WTC11 (cell line): ENCODE measurements at regions not wholly inside any gene's neighbourhood (a gene's known extent, or its start where the extent isn't known, plus 50 kb on each side); places are given as distances from the start of the nearest gene placed in this dataset.

Experiments used
- AFF4 ChIP-seq: sonication (generic); formaldehyde crosslinking; IDR thresholded peaks from 2 replicates; pipeline ENCODE4 v1.8.1; 2023; ENCODE audit warnings: mild to moderate bottlenecking, missing genetic modification reagents, borderline replicate concordance
- CTCF ChIP-seq: fragments of 200-600 bp; IDR thresholded peaks from 2 replicates; pipeline ENCODE4 v1.8.0; 2022; ENCODE audit warnings: antibody characterized with exemption
- E2F1 ChIP-seq: sonication (generic); formaldehyde crosslinking; IDR thresholded peaks from 2 replicates; pipeline ENCODE4 v1.8.0; 2022; ENCODE audit warnings: mild to moderate bottlenecking, missing genetic modification reagents
- ETV6 ChIP-seq: sonication (generic); formaldehyde crosslinking; IDR thresholded peaks from 2 replicates; pipeline ENCODE4 v1.8.1; 2022; ENCODE audit warnings: mild to moderate bottlenecking, missing genetic modification reagents
- FOXJ3 ChIP-seq: sonication (generic); formaldehyde crosslinking; IDR thresholded peaks from 2 replicates; pipeline ENCODE4 v1.9.0; 2021; ENCODE audit warnings: missing genetic modification reagents, mild to moderate bottlenecking, borderline replicate concordance
- MAX ChIP-seq: sonication (generic); formaldehyde crosslinking; IDR thresholded peaks from 2 replicates; pipeline ENCODE4 v1.8.0; 2022; ENCODE audit warnings: mild to moderate bottlenecking, missing genetic modification reagents
- PREB ChIP-seq: sonication (generic); formaldehyde crosslinking; IDR thresholded peaks from 2 replicates; pipeline ENCODE4 v1.8.1; 2022; ENCODE audit warnings: mild to moderate bottlenecking, missing genetic modification reagents, moderate library complexity, borderline replicate concordance
- ZNF138 ChIP-seq: sonication (generic); formaldehyde crosslinking; conservative IDR thresholded peaks from 2 replicates; pipeline ENCODE4 v1.8.1; 2022; ENCODE audit warnings: mild to moderate bottlenecking, moderate library complexity, missing genetic modification reagents

- no peak for TF ChIP-seq CTCF
- no peak for TF ChIP-seq ZNF138
- no peak for TF ChIP-seq AFF4 (CRISPR knock-in tag)
- TF ChIP-seq E2F1 (CRISPR knock-in tag) = no peak
- TF ChIP-seq ETV6 (CRISPR knock-in tag) = no peak
- TF ChIP-seq FOXJ3 (CRISPR knock-in tag) = no peak
- TF ChIP-seq PREB (CRISPR knock-in tag) = no peak
- no peak for TF ChIP-seq MAX (CRISPR knock-in tag)
These were observed 821.9 kb downstream of the DACH1 start for GRCh38 chr13:71045101-71045500.
